Muscle of leg (tissue), 3 donors: ENCODE measurements at regions not wholly inside any gene's neighbourhood (a gene's known extent, or its start where the extent isn't known, plus 50 kb on each side); places are given as distances from the start of the nearest gene placed in this dataset.
"Not testable (repeated sequence)": the region's sequence is repeated elsewhere in the genome, so short reads cannot be mapped to it uniquely, and the experiment has no call there.

Source experiments
- DNase-seq: peaks from one replicate; pipeline ENCODE4 v3.0.0; 2013
- H3K27ac ChIP-seq: one replicate; pipeline ENCODE4 v1.5.1; 2013; ENCODE audit warnings: mild to moderate bottlenecking, low read length, control low read depth
- H3K27me3 ChIP-seq: one replicate; pipeline ENCODE4 v1.6.1; 2013; ENCODE audit warnings: low read length; ENCODE audit not compliant: control insufficient read depth, insufficient read depth
- H3K36me3 ChIP-seq: one replicate; pipeline ENCODE4 v1.6.1; 2013; ENCODE audit warnings: low read length; ENCODE audit not compliant: control insufficient read depth, insufficient read depth
- H3K4me1 ChIP-seq: one replicate; pipeline ENCODE4 v1.6.1; 2013; ENCODE audit warnings: low read length; ENCODE audit not compliant: control insufficient read depth, insufficient read depth
- H3K4me3 ChIP-seq: one replicate; pipeline ENCODE4 v1.5.1; 2013; ENCODE audit warnings: low read length, control low read depth
- H3K9me3 ChIP-seq: replicated peaks from 2 replicates; pipeline ENCODE4 v1.6.1; 2013; ENCODE audit warnings: low read depth, low read length; ENCODE audit not compliant: control insufficient read depth
- WGBS: methylation state at CpG from one replicate; pipeline ENCODE4 v1.1.5; 2013; ENCODE audit warnings: missing lambda C conversion rate; ENCODE audit not compliant: insufficient coverage; 5-methylcytosine and 5-hydroxymethylcytosine counted together

DNA sequence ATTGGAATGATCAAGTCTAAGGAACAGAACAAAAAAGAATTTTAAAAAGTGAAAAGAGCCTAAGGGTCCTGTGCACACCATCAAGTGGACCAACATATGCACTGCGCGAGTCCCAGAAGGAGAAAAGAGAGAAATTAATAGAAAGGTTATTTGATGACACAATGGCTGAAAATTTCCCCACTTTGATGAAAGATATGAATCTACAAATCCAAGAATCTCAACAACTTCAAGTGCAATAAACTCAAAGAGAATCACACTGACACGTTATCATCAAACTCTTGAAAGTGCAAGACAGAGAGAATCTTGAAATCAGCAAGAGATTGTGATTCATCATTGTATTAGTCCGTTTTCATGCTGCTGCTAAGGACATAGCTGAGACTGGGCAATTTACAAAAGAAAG, 230.8 kb downstream of the ADAMTS15 start:
- Histone ChIP-seq H3K27me3 (peaks cover 2% of the 10 kb centered on the region), H3K4me1 (peaks cover 32% of the 10 kb centered on the region), H3K36me3 (no peaks in the 10 kb centered on the region), H3K9me3 (peaks cover 23% of the 10 kb centered on the region), H3K27ac (no peak overlapping the region), H3K4me3 (no peak overlapping the region)
- DNase-seq = no peak
- 71% methylated on average over 1 of the region's 4 CpGs for WGBS

GRCh38 chr11:130682471-130682870, 233.8 kb downstream of the SNX19 start:
- not testable (repeated sequence) for H3K36me3 ChIP-seq, DNase-seq, H3K4me3 ChIP-seq, H3K4me1 ChIP-seq, H3K27me3 ChIP-seq, H3K27ac ChIP-seq
- peaks cover 23% of the 10 kb centered on the region for H3K9me3 ChIP-seq
- 100% methylated on average over 1 of the region's 2 CpGs for WGBS

DNA sequence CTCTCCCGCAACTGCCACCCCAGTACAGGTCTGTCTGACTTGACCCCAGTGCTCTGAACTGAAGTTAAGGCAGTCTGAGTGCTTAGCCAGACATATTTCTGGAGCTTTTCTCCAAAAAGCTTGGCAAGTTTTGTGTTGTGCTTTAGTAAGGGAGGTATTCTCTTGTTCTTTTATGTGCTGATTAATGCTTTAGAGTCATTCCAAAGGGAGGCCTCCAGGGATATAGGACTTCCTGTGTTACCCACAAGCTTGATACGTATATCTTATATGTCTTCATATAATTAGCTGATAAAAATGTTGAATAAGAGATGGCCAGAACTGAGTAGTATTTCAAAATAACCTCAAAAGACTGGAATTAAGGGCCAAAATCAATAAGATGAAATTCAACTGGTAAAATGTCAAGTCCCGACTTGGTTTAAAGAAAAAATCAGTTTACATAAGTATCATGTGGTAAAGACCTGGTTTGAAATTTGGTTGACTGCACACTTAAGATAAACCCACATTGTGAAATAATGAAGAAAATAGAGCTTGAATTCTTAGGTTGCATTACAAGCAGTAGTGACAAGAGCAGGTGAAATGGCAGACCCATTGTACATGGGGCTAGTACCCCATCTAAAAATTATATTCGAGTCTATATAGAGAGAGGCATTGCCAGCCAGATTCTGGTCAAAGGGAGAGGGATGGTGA, 226.9 kb downstream of the SNX19 start:
- no peak for DNase-seq
- 92% methylated on average over 2 of the region's 4 CpGs for WGBS
- Histone ChIP-seq H3K36me3 (no peaks in the 10 kb centered on the region), H3K27ac (no peak overlapping the region), H3K4me3 (no peak overlapping the region), H3K4me1 (no peaks in the 10 kb centered on the region), H3K27me3 (no peaks in the 10 kb centered on the region), H3K9me3 (no peaks in the 10 kb centered on the region)

GRCh38 chr11:130691581-130691980, 224.7 kb downstream of the SNX19 start:
- H3K9me3 ChIP-seq = no peaks in the 10 kb centered on the region
- no peak overlapping the region for H3K4me3 ChIP-seq
- no peaks in the 10 kb centered on the region for H3K36me3 ChIP-seq
- 0% methylated on average over 1 of the region's 2 CpGs for WGBS
- peak; percentile 61 for DNase-seq
- H3K4me1 ChIP-seq = peaks cover 2% of the 10 kb centered on the region
- no peak overlapping the region for H3K27ac ChIP-seq
- no peaks in the 10 kb centered on the region for H3K27me3 ChIP-seq

DNA sequence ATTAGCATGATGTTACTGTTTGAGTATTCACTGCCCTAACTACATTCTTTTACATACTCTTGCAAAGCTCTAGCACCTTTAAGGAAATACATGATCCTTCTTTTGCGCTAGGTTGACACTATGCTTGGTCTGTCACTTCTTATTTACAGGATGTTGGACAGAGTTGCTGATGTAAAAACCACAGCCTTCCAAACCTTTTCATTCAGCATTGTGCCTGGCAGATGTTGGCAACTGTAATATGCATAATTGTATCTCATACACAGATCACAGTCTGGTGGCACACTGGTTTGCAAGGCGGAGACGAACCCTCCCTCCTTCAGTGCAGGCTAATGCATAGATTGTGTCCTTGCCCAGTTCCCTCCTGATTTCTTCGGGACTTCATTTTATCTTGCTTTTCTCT, 224.1 kb downstream of the SNX19 start:
- WGBS = 90% methylated on average over 3 of the region's 4 CpGs
- Histone ChIP-seq H3K36me3 (no peaks in the 10 kb centered on the region), H3K9me3 (no peaks in the 10 kb centered on the region), H3K4me3 (no peak overlapping the region), H3K4me1 (peaks cover 3% of the 10 kb centered on the region), H3K27ac (no peak overlapping the region), H3K27me3 (no peaks in the 10 kb centered on the region)
- no peak for DNase-seq

- Histone ChIP-seq H3K4me1 (peaks cover 10% of the 10 kb centered on the region), H3K36me3 (no peaks in the 10 kb centered on the region), H3K9me3 (no peaks in the 10 kb centered on the region), H3K27ac (no peak overlapping the region), H3K4me3 (no peak overlapping the region), H3K27me3 (no peaks in the 10 kb centered on the region)
- no peak for DNase-seq
- 94% methylated on average over 2 of the region's 5 CpGs for WGBS
These were observed 222.7 kb downstream of the SNX19 start for GRCh38 chr11:130693543-130693942.

- Histone ChIP-seq H3K4me3 (no peak overlapping the region), H3K9me3 (no peaks in the 10 kb centered on the region), H3K27me3 (no peaks in the 10 kb centered on the region), H3K4me1 (peaks cover 10% of the 10 kb centered on the region), H3K36me3 (no peaks in the 10 kb centered on the region), H3K27ac (no peak overlapping the region)
- DNase-seq = peak; percentile 57
- WGBS = 34% methylated on average over 3 of the region's 5 CpGs
These were observed 221.7 kb downstream of the SNX19 start for GRCh38 chr11:130694488-130695045.

DNA sequence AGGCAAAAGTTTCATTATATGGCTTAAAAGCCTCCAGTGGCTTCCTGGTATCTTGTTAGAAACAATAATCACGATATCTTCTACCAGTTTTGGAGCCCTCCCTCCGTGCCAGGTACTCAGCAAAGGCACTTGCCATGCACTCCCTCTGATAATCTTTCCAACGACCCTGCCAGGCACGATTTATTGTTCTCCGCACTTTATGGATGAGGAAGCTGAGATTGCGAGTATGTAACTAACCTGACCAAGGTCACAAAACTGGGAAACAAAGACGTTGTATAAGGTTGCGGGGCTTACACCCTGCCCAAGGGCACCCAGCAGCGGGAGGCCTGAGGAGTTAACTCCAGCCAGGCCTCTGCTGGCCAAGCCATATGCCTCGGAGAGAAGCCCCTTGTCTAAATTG, 218.1 kb downstream of the SNX19 start:
- WGBS = 85% methylated on average over 9 of the region's 10 CpGs
- no peak for DNase-seq
- H3K4me3 ChIP-seq = no peak overlapping the region
- no peaks in the 10 kb centered on the region for H3K9me3 ChIP-seq
- peaks cover 10% of the 10 kb centered on the region for H3K4me1 ChIP-seq
- no peaks in the 10 kb centered on the region for H3K36me3 ChIP-seq
- H3K27me3 ChIP-seq = no peaks in the 10 kb centered on the region
- H3K27ac ChIP-seq = no peak overlapping the region

DNA sequence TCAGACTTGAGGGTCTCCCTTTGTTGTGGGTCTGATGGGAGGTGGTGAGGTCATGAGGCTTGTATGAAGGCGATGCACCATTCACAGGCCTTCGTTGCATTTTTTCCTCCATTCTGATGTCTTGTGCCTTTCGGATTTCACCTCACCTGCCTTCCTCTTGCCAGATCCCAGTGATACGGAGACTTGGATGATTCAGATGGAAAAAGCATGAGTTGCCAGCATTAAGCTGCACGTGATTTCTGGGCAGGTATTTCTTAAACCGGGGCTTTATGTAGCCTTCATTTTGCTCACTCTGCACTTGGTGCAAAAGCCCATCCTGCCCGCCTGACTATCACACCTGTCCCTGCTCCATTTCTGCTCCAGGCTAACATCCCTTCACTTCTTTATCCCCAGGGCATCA, 216.7 kb downstream of the SNX19 start:
- H3K27ac ChIP-seq = no peak overlapping the region
- WGBS = 77% methylated on average over 5 of the region's 7 CpGs
- peaks cover 9% of the 10 kb centered on the region for H3K4me1 ChIP-seq
- no peak overlapping the region for H3K4me3 ChIP-seq
- H3K9me3 ChIP-seq = no peaks in the 10 kb centered on the region
- H3K36me3 ChIP-seq = no peaks in the 10 kb centered on the region
- no peaks in the 10 kb centered on the region for H3K27me3 ChIP-seq
- no peak for DNase-seq

- H3K36me3 ChIP-seq = no peaks in the 10 kb centered on the region
- H3K27ac ChIP-seq = no peak overlapping the region
- no peak overlapping the region for H3K4me3 ChIP-seq
- H3K27me3 ChIP-seq = no peaks in the 10 kb centered on the region
- H3K4me1 ChIP-seq = peaks cover 8% of the 10 kb centered on the region
- no peak for DNase-seq
- H3K9me3 ChIP-seq = no peaks in the 10 kb centered on the region
These were observed 216.2 kb downstream of the SNX19 start for GRCh38 chr11:130700092-130700491.
